ENCODE measurements at regions not wholly inside any gene's neighbourhood (a gene's known extent, or its start where the extent isn't known, plus 50 kb on each side); places are given as distances from the start of the nearest gene placed in this dataset.

DNA sequence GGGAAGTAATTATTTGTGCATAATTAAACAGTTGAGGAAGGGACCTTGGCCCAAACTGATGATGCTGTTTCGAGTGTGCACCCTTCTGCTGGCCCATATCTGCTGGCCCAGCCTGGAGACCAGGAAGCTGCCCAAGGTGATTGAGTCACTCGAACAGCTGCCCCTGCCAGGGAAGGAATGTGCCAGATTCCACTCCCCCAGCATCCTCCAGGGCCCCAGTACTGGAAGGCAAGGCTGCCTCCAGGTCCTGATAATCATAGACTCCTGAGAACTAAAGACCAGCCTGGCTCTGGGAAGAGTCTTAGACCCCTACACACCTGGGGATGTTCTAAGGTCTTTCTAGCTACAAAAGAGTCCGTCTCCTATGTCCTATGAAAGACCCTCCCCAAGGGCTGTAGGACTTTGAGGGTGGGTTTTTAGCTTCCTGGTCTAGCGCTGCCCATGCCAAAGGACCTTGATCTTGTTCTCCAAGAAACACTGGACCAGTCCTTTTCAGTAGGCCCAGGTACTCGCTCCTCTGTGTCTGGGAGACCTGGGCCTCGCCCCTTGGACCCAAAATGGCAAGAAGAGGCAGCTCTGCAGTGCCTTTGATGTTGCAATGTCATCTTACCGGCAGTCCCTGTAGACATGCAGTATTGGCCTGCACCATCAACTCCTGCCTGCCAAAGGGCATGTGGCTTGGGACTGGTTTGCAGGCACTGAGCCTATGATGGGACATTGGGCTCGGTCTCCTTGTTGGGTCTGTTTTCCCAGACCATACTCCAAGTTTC lies 103.2 kb upstream of the GPR26 start:
- intact Hi-C loops (cut with micrococcal nuclease): no loop called here
- no peak overlapping the region for H3K4me3 Mint-ChIP-seq
- no peaks in the 10 kb centered on the region for H3K4me1 Mint-ChIP-seq (ENCODE audit: low read depth)

DNA sequence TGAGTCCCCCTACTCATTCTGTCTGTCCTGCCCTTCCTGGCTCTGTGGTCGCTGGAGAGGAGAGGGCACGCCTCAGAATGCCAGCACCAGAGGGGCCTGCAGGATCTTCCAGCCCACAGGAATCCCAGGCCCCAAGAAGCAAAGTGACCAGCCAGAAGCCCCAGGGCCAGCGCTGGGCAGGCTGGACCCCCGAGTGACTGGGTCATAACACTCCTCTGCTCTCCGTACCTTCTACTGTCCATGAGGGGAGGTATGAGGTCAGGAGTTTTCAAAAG lies 102.6 kb upstream of the GPR26 start:
- Mint-ChIP-seq H3K27ac (no peak overlapping the region), H3K4me3 (no peak overlapping the region), H3K4me1 (ENCODE audit: low read depth) (no peaks in the 10 kb centered on the region)

More for the DNA sequence above, 103.2 kb upstream of the GPR26 start:
- Mint-ChIP-seq H3K27ac (no peak overlapping the region), H3K36me3 (ENCODE audit: low read depth) (no peaks in the 10 kb centered on the region), H3K9me3 (no peaks in the 10 kb centered on the region), H3K27me3 (peaks cover 19% of the 10 kb centered on the region)

DNA sequence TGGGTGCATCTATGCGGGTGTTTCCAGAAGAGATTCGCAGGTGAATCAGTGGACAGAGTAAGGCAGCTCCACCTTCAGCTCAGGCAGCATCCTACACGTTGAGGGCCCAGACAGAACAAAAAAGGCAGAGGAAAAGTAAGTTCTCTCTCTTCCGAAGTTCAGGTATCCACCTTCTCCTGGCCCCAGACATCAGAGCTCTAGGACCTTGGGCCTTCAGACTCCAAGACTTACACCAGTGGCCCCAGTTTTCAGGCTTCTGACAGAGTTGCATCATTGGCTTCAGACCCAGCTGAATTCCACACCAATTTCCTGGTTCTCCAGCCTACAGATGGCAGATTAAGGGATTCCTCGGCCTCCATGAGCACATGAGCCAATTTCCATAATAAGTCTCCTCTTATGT lies 102.2 kb upstream of the GPR26 start:
- Mint-ChIP-seq H3K4me1 (ENCODE audit: low read depth) (no peaks in the 10 kb centered on the region), H3K36me3 (ENCODE audit: low read depth) (no peaks in the 10 kb centered on the region), H3K9me3 (no peaks in the 10 kb centered on the region), H3K27me3 (peaks cover 23% of the 10 kb centered on the region), H3K4me3 (no peak overlapping the region), H3K27ac (no peak overlapping the region)
- intact Hi-C loops (cut with micrococcal nuclease): no loop called here

More for the DNA sequence above, 102.6 kb upstream of the GPR26 start:
- Mint-ChIP-seq H3K27me3 (peaks cover 22% of the 10 kb centered on the region), H3K36me3 (ENCODE audit: low read depth) (no peaks in the 10 kb centered on the region), H3K9me3 (no peaks in the 10 kb centered on the region)
- intact Hi-C loops (cut with micrococcal nuclease): no loop called here

DNA sequence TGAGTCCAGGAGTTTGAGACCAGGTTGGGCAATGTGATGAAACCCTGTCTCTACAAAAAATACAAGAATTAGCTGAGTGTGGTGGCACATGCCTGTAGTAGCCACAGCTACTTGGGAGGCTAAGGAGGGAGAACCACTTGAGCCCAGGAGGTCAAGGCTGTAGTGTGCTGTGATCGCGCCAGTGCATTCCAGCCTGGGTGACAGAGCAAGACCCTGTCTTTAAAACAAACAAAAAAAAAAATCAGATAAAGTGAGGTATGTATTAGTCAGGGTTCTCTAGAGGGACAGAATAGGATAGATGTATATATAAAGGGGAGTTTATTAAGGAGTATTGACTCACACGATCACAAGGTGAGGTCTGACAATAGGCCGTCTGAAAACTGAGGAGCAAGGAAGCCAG lies 101.5 kb upstream of the GPR26 start:
- Mint-ChIP-seq H3K9me3 (no peaks in the 10 kb centered on the region), H3K4me1 (ENCODE audit: low read depth) (no peaks in the 10 kb centered on the region), H3K4me3 (no peak overlapping the region), H3K36me3 (ENCODE audit: low read depth) (no peaks in the 10 kb centered on the region), H3K27ac (no peak overlapping the region), H3K27me3 (peaks cover 21% of the 10 kb centered on the region)
- intact Hi-C loops (cut with micrococcal nuclease): no loop called here

DNA sequence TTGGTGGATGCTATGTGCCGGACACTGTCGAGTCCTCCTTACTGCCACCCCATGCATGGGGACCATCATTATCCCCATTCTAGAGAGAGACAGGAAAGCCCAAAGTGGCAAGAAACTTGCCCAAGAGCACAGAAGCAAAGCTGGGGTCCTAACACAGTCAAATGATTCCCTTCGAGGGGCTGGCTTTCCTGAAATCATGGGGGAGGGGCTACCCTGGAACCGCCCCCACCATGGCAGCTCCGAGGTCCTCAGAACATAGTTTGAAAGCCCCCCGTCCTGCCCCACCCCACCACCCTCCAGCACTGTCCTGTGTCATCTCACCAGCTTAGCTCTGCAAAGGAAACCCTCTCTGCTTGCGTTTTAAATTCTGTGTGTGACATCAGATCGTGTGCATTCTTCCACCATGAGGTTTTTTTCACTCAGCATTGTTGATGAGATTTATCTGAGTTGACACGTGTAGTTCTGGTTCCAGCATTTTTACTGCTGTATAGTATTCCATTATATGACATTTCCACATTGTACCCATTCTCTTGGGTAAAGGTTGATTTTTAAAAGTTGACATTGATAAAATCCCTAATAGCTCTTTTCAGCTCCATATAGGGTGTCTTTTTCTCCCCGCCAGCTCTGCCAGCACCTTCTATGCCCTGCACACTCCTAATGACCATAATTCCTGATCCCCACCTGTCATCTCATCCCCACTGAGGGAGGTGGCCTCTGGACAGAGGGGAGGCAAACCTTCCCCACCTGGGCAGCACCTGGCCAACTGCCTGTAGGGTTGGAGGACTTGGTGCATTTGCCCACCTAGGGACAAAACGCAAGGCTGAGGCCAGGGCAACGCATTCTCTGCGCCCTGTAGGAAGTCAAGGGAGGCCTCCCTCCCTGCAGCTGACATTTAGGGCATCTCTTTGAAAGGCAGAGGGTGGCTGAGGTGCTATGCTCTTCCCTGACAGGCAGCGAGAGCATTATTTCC lies 100.2 kb upstream of the GPR26 start:
- H3K4me3 Mint-ChIP-seq: no peak overlapping the region
- no peaks in the 10 kb centered on the region for H3K4me1 Mint-ChIP-seq (ENCODE audit: low read depth)
- no peaks in the 10 kb centered on the region for H3K36me3 Mint-ChIP-seq (ENCODE audit: low read depth)
- intact Hi-C loops (cut with micrococcal nuclease): no loop called here
- no peaks in the 10 kb centered on the region for H3K9me3 Mint-ChIP-seq
- H3K27me3 Mint-ChIP-seq: peaks cover 21% of the 10 kb centered on the region
- H3K27ac Mint-ChIP-seq: no peak overlapping the region

DNA sequence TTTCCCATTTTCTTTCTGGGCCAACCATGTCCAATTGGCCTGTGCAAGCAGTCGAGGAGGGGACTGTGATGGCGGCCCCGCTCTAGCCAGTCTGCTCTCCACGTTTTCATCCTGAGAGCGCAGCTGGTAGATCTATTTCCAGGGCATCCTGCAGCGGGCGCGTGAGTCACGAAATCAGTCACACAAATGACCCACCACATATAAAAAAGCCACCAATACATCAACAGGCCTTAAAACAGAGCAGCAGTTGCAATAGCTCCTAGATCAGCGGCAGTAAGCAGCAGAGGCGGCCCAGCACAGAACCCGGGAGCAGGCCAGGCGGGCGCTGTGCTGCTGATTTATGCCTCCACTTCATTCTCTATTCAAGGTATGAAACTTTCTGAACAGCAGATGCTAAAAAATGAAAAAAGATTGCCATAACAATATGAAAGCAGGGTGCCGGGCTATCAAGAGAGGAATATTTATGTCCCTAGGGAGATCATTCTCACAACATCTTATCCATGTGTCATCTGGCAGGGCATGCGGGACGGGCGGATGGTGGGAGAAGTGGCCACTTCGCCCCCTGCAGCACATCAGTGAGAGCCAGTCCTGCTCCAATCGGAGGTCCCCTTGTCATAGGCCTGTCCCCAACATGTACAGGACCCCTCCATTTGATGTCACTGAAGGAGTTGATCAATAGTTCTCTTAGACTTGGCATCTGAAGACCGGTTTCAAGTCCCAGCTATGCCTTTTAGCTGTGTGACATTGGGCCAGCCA lies 98.0 kb upstream of the GPR26 start:
- Mint-ChIP-seq H3K4me1 (ENCODE audit: low read depth) (no peaks in the 10 kb centered on the region), H3K27me3 (peaks cover 31% of the 10 kb centered on the region), H3K9me3 (no peaks in the 10 kb centered on the region), H3K27ac (no peak overlapping the region), H3K4me3 (no peak overlapping the region), H3K36me3 (ENCODE audit: low read depth) (no peaks in the 10 kb centered on the region)
- intact Hi-C loops (cut with micrococcal nuclease): no loop called here

DNA sequence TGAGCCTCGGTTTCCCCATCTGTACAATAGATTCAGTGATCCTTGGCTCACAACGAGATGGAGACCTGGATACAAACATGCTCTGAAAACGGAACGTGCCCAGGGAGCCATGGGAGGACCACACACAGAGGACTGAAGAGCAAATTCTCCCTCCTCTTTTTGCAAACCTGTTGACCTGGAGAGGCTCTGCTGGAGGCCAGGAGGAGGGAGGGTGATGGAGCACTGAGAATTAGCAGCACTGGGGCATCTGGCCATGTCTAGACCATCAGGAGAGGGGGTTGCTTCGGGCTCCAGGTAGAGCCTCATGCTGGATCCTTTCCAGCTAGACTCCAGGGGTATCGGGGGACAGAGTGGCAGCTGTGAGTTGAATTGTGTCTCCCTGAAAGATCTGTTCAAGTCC lies 97.4 kb upstream of the GPR26 start:
- no peaks in the 10 kb centered on the region for H3K36me3 Mint-ChIP-seq (ENCODE audit: low read depth)
- intact Hi-C loops (cut with micrococcal nuclease): no loop called here
- H3K27me3 Mint-ChIP-seq: peaks cover 32% of the 10 kb centered on the region
- H3K4me1 Mint-ChIP-seq (ENCODE audit: low read depth): no peaks in the 10 kb centered on the region
- no peaks in the 10 kb centered on the region for H3K9me3 Mint-ChIP-seq
- H3K4me3 Mint-ChIP-seq: no peak overlapping the region
- H3K27ac Mint-ChIP-seq: no peak overlapping the region

DNA sequence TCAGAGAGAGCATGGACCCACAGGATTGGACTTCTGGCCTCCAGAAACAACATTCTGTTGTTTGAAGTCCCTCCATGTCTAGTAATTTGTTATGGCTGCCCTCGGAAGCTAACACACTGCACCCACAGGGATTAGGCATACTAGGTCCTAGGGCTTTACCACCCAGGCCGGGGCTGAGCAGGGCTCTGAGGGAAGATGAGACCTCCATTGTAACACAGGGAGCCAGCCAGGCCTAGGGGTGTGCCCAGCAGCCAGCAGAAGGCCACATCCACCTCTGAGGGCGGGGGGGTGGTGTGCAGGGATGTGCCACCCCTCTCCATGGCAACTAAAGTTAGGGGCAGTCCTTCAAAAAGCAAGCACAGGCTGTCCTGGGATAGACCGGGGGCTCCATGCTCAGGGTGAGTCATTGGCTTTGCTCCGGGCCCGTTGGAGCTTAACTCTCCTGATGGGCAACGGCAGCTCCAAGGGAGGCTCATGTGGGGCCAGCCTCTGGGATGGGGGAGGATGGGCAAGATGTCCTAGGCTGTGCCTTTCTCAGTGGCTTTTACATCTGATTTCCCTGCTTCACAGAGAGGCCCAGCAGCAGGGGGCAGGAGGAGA lies 96.6 kb upstream of the GPR26 start:
- H3K4me1 Mint-ChIP-seq (ENCODE audit: low read depth): no peaks in the 10 kb centered on the region
- H3K27me3 Mint-ChIP-seq: peaks cover 38% of the 10 kb centered on the region
- intact Hi-C loops (cut with micrococcal nuclease): no loop called here
- H3K9me3 Mint-ChIP-seq: no peaks in the 10 kb centered on the region
- no peak overlapping the region for H3K4me3 Mint-ChIP-seq
- no peaks in the 10 kb centered on the region for H3K36me3 Mint-ChIP-seq (ENCODE audit: low read depth)
- H3K27ac Mint-ChIP-seq: no peak overlapping the region

DNA sequence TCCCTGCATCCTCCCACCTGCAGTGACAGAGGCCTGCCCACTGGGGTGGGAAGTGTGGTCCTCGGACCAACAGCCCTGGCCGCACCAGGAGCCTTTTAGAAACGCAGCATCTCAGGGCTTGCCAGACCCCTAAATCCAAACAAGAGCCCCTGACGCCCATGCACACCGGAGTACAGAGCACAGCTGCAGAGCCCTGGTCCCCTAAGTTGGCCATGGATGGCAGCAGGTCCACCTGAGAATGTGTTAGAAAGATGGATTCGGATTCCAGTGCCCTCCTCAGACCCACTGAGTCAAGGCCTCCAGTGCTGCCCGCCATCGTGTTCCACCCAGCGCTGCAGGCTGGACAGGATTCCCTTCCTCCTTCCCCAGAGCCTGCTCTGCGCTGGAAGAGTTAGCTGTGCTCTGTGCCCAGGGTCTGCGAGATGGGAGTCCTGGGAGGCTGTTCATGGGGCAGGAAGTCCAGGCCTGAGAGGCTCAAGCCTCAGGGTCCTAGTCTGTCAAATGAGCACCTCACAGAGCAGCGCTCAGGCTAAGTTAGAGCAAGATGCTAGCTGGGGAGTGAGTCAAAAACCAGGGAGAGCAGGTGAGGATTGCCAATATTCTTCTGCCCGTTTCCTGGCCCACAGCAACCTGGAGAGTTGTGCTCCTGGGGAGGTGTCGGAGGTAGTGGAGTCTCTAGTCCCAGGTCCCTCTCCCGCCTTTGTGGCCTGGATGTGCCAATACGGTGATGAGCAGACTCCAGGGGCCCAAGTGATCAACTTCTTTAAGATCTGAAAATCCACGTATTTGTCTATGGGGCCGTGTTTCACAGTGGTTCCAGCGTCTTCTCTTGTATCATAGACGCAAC lies 95.9 kb upstream of the GPR26 start:
- Mint-ChIP-seq H3K4me3 (no peak overlapping the region), H3K27ac (no peak overlapping the region), H3K4me1 (ENCODE audit: low read depth) (no peaks in the 10 kb centered on the region), H3K27me3 (peaks cover 36% of the 10 kb centered on the region), H3K36me3 (ENCODE audit: low read depth) (no peaks in the 10 kb centered on the region), H3K9me3 (no peaks in the 10 kb centered on the region)
- intact Hi-C loops (cut with micrococcal nuclease): no loop called here

DNA sequence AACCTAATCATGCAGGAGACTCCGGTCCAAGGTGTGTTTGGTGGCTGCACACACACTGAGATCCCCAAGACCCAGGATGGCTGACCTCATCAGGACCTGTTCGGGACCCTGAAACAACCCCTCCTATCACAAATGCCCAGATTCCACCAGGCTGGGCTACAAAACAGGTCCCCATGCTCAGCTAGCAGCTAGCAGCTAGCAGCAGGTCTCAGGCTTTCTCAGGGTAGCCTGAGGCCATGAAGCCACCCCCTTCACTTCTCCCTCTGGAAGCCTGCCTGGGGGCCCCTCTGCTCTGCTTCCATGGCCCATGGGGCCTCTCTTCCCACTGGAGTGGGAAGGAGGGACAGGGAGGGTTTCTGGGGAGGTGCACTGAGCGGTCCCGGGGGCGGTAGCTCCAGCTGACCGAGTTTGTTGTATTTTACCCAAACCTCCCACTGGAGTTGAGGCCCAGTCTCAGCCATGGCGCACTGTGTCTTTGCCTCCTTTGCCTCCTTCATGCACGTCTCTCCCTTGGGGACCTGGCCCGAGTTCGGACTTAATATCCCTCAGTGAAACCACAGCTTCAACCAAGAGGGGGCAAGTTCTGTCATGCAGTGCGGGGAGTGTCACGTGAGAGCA lies 95.1 kb upstream of the GPR26 start:
- intact Hi-C loops (cut with micrococcal nuclease): no loop called here

DNA sequence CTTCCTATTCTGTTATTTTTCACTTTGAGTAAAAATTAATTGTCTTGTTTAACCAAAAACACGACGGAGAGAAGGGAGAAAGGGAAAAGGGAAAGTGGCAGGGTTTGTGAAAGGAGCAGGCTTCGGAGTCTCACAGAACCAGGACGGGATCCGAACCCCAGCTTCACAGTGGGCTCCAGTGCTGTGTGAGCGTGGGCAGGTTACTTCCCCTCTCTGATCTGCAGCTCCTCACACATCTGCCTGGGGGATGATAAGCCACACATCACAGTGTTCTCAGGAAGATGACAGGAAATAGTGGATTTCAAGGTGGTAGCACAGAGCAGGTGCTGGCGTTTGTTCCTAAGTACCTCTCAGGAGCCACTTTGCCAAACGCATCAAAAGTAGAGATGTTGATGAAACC lies 94.2 kb upstream of the GPR26 start:
- H3K27me3 Mint-ChIP-seq: peaks cover 39% of the 10 kb centered on the region
- intact Hi-C loops (cut with micrococcal nuclease): no loop called here
- no peaks in the 10 kb centered on the region for H3K9me3 Mint-ChIP-seq
- H3K36me3 Mint-ChIP-seq (ENCODE audit: low read depth): no peaks in the 10 kb centered on the region
- no peak overlapping the region for H3K4me3 Mint-ChIP-seq
- H3K4me1 Mint-ChIP-seq (ENCODE audit: low read depth): no peaks in the 10 kb centered on the region
- H3K27ac Mint-ChIP-seq: no peak overlapping the region

More for the DNA sequence above, 95.1 kb upstream of the GPR26 start:
- H3K27ac Mint-ChIP-seq: no peak overlapping the region
- H3K27me3 Mint-ChIP-seq: peaks cover 36% of the 10 kb centered on the region
- H3K36me3 Mint-ChIP-seq (ENCODE audit: low read depth): no peaks in the 10 kb centered on the region
- no peaks in the 10 kb centered on the region for H3K9me3 Mint-ChIP-seq
- H3K4me1 Mint-ChIP-seq (ENCODE audit: low read depth): no peaks in the 10 kb centered on the region
- no peak overlapping the region for H3K4me3 Mint-ChIP-seq

DNA sequence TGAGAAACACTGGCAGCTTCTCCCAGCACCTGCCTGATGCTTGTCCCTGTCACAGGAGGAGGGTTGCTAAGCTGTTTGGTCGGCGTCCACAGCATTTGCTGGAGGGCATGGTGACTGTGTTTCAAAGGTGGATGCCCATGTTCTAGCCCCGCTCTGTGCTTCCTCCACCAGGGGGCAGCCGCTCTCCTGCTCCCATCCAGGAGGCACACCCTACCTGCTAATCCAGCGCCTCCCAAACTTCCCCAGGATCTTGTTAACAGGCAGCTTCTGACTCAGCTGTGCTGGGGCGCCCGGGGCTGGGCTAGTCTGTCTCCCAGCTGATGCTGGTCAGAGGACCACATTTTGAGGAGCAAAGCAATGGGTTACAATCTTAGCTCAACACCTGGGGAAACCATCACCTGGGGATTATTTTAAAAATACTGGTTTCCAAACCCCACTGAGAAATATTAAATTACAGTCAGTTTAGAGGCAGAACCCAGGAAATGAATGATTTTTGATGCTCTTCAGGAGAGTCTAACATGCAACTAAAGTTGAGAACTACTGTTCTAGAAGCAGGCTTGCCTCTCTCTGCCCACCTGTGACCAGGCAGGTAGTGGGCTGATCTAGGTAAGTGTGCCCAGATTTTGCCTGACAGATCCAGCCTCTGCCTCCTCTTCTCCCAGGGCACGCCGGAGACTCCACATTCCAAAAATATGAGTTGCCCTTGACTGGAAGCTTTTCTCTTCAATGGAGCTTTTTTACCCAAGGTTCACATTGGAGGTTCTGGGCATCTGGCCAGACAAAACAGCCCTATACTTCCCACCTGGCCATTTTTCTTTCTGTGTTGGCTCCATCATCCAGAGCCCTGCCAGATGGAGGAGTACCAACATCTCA lies 92.7 kb upstream of the GPR26 start:
- Mint-ChIP-seq H3K4me1 (ENCODE audit: low read depth) (no peaks in the 10 kb centered on the region), H3K4me3 (no peak overlapping the region), H3K36me3 (ENCODE audit: low read depth) (no peaks in the 10 kb centered on the region), H3K27me3 (peaks cover 36% of the 10 kb centered on the region), H3K9me3 (no peaks in the 10 kb centered on the region), H3K27ac (no peak overlapping the region)
- intact Hi-C loops (cut with micrococcal nuclease): no loop called here
